Suppressor macrophage treated with lipopolysaccharide for 1 hour (primary cell): ENCODE measurements at regions not wholly inside any gene's neighbourhood (a gene's known extent, or its start where the extent isn't known, plus 50 kb on each side); places are given as distances from the start of the nearest gene placed in this dataset.
A peak's percentile ranks its signal among the peaks of the same experiment; 100 is the strongest.

Source experiments
- DNase-seq, 3 donors: peaks; one replicate each; pipeline ENCODE4 v3.0.0-alpha.2; 2020 to 2022

- no peak for DNase-seq
Measured at GRCh38 chr6:89028774-89029173, 51.8 kb upstream of the PNRC1 start.

- DNase-seq: no peak
Measured at GRCh38 chr6:89027756-89028155, 52.8 kb upstream of the PNRC1 start.

- no peak for DNase-seq
Measured at GRCh38 chr6:89026151-89026550, 54.4 kb upstream of the PNRC1 start.

- no peak for DNase-seq
Measured at GRCh38 chr6:89025633-89026032, 54.9 kb upstream of the PNRC1 start.

GRCh38 chr6:89024456-89024855 lies 56.1 kb upstream of the PNRC1 start:
- DNase-seq: no peak

- no peak for DNase-seq
Measured at GRCh38 chr6:89023591-89024441, 56.7 kb upstream of the PNRC1 start.

GRCh38 chr6:89022798-89023197 lies 57.8 kb upstream of the PNRC1 start:
- DNase-seq: peak in 2 of 3 donors; percentile 63 to 69

GRCh38 chr6:89021629-89022028 lies 58.2 kb upstream of the RNGTT start:
- DNase-seq: no peak

GRCh38 chr6:89015971-89016370 lies 52.6 kb upstream of the RNGTT start:
- DNase-seq: no peak

- DNase-seq: peak; percentile 33 to 66 (median 39)
Measured at GRCh38 chr6:89013438-89013837, 50.0 kb upstream of the RNGTT start.
